ENCODE measurements at regions not wholly inside any gene's neighbourhood (a gene's known extent, or its start where the extent isn't known, plus 50 kb on each side); places are given as distances from the start of the nearest gene placed in this dataset.
"Not testable (repeated sequence)": the region's sequence is repeated elsewhere in the genome, so short reads cannot be mapped to it uniquely, and the experiment has no call there.

DNA sequence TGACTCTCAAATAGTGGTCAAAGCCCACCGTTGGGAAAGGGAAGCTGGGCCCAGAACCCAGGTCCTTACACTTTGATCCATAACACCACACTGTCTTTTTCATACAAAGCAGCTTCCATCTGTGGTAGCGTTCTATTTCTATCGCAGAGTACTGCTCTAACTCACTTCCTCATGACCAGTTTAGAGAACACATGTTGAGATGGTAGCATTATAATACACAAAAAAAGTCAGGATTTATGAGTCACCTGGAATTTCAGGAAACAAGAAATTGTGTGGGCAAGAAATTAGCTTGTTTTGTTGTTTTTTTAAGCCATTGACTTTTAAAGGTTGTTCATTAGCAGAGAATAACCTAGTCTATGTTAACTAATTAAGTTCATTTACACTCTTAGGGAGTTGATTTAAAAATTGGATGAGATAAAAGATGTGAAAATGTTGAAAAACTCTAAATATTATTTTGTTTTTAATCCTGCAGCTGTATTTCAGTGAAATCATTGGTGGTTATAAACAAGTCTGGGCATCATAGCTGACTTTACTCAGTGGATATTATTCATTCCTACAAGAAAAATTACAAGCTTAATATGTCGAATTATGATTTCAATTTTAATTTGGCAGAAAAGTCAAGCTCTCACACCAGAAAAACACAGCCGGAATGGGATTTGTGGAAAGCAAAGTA is 1011.1 kb upstream of the HS3ST1 start:
- no peak for DNase-seq
- H3F3A ChIP-seq (replicated peaks; ENCODE audit: insufficient read depth): no peaks in the 10 kb centered on the region
- 40% methylated on average over 5 of the region's 5 CpGs for WGBS (ENCODE audit: low lambda C conversion rate)

GRCh38 chr4:12431259-12431658 is 1002.6 kb upstream of the HS3ST1 start:
- H3K4me3 ChIP-seq (ENCODE audit: low read depth in 2 of 2, low read length in 1 of 2); H3K9me3 ChIP-seq; H3K9me2 ChIP-seq; H4K20me1 ChIP-seq (ENCODE audit: insufficient read depth); DNase-seq; H3K79me2 ChIP-seq (ENCODE audit: insufficient read depth); H3K27ac ChIP-seq (ENCODE audit: low read depth in 2 of 2, low read length in 1 of 2); H3K4me2 ChIP-seq; H3K27me3 ChIP-seq (ENCODE audit: insufficient read depth); H3K36me3 ChIP-seq (replicated peaks in 1 of 2; ENCODE audit: control insufficient read depth in 1 of 2, insufficient read depth in 2 of 2, low read length in 1 of 2); POLR2A ChIA-PET; H3F3A ChIP-seq (replicated peaks; ENCODE audit: insufficient read depth); H3K4me1 ChIP-seq (ENCODE audit: control insufficient read depth in 1 of 2, insufficient read depth in 2 of 2, low read depth in 1 of 2, low read length in 1 of 2); H2AFZ ChIP-seq (ENCODE audit: low read depth); H3K9ac ChIP-seq: not testable (repeated sequence)
- WGBS (ENCODE audit: low lambda C conversion rate): 49% methylated on average over 7 of the region's 7 CpGs
- CTCF ChIA-PET: interaction anchor here (0.6 kb wide), 1 partner anchor 918 kb away, joined by 3 read pairs; no protein-coding TSS in a partner anchor

More for the DNA sequence above, 1011.1 kb upstream of the HS3ST1 start:
- ChIA-PET CTCF (no interaction called here), POLR2A (no interaction called here)
- Histone ChIP-seq H3K27me3 (ENCODE audit: insufficient read depth) (no peaks in the 10 kb centered on the region), H3K79me2 (ENCODE audit: insufficient read depth) (no peaks in the 10 kb centered on the region), H3K4me3 (ENCODE audit: low read depth in 2 of 2, low read length in 1 of 2) (no peak overlapping the region), H4K20me1 (ENCODE audit: insufficient read depth) (no peaks in the 10 kb centered on the region), H3K9ac (no peak overlapping the region), H2AFZ (ENCODE audit: low read depth) (no peak overlapping the region), H3K9me2 (no peaks in the 10 kb centered on the region), H3K4me2 (no peak overlapping the region), H3K4me1 (ENCODE audit: control insufficient read depth in 1 of 2, insufficient read depth in 2 of 2, low read depth in 1 of 2, low read length in 1 of 2) (no peaks in the 10 kb centered on the region; a peak in 1 of 4 replicates), H3K27ac (ENCODE audit: low read depth in 2 of 2, low read length in 1 of 2) (peak overlapping the region in 1 of 2 experiments; percentile 53; a peak in 2 of 4 replicates), H3K36me3 (replicated peaks in 1 of 2; ENCODE audit: control insufficient read depth in 1 of 2, insufficient read depth in 2 of 2, low read length in 1 of 2) (no peaks in the 10 kb centered on the region), H3K9me3 (no peaks in the 10 kb centered on the region)
- TF ChIP-seq CHD2 (IDR thresholded peaks at IDR 0.05; ENCODE audit: low read length, partially characterized antibody): no peak
- TF ChIP-seq, protein P1, sequence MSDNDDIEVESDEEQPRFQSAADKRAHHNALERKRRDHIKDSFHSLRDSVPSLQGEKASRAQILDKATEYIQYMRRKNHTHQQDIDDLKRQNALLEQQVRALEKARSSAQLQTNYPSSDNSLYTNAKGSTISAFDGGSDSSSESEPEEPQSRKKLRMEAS (IDR thresholded peaks at IDR 0.05; ENCODE audit: low read depth): no peak
- TF ChIP-seq SIN3A (IDR thresholded peaks at IDR 0.05; ENCODE audit: borderline replicate concordance, low read depth, low read length): no peak
- TF ChIP-seq, protein P2, sequence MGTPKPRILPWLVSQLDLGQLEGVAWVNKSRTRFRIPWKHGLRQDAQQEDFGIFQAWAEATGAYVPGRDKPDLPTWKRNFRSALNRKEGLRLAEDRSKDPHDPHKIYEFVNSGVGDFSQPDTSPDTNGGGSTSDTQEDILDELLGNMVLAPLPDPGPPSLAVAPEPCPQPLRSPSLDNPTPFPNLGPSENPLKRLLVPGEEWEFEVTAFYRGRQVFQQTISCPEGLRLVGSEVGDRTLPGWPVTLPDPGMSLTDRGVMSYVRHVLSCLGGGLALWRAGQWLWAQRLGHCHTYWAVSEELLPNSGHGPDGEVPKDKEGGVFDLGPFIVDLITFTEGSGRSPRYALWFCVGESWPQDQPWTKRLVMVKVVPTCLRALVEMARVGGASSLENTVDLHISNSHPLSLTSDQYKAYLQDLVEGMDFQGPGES (IDR thresholded peaks at IDR 0.05; ENCODE audit: low read depth, low read length): no peak
- TF ChIP-seq RAD21 (IDR thresholded peaks at IDR 0.05; ENCODE audit: low read length): no peak
- TF ChIP-seq ELF1 (IDR thresholded peaks at IDR 0.05): no peak
- TF ChIP-seq FOXM1 (IDR thresholded peaks at IDR 0.05; ENCODE audit: low read depth): no peak

- no peak overlapping the region for H3K4me2 ChIP-seq
- H3K27me3 ChIP-seq (ENCODE audit: insufficient read depth): no peaks in the 10 kb centered on the region
- no peaks in the 10 kb centered on the region for H4K20me1 ChIP-seq (ENCODE audit: insufficient read depth)
- ChIA-PET POLR2A (no interaction called here), CTCF (no interaction called here)
- H2AFZ ChIP-seq (ENCODE audit: low read depth): no peak overlapping the region
- TF ChIP-seq GABPA (IDR thresholded peaks at IDR 0.05; ENCODE audit: low read depth) (no peak), POLR2AphosphoS5 (IDR thresholded peaks at IDR 0.05; ENCODE audit: low read depth, low read length) (no peak), EP300 (IDR thresholded peaks at IDR 0.05; ENCODE audit: borderline replicate concordance in 1 of 2, low read depth in 1 of 2, low read length in 1 of 2) (no peak), FOXJ3 (CRISPR knock-in tag; IDR thresholded peaks at IDR 0.05) (no peak), TAF1 (IDR thresholded peaks at IDR 0.05; ENCODE audit: borderline replicate concordance, low read depth, low read length) (no peak)
- no peaks in the 10 kb centered on the region for H3F3A ChIP-seq (replicated peaks; ENCODE audit: insufficient read depth)
- no peaks in the 10 kb centered on the region for H3K36me3 ChIP-seq (replicated peaks in 1 of 2; ENCODE audit: control insufficient read depth in 1 of 2, insufficient read depth in 2 of 2, low read length in 1 of 2)
- H3K9ac ChIP-seq: no peak overlapping the region
- no peak overlapping the region for H3K27ac ChIP-seq (ENCODE audit: low read depth in 2 of 2, low read length in 1 of 2)
- 0 out of 2 replicates have a peak, but pooled peaks cover 3% of the 10 kb centered on the region for H3K9me3 ChIP-seq
- no peak for DNase-seq
- H3K79me2 ChIP-seq (ENCODE audit: insufficient read depth): no peaks in the 10 kb centered on the region
- 51% methylated on average over 5 of the region's 5 CpGs for WGBS (ENCODE audit: low lambda C conversion rate)
- no peaks in the 10 kb centered on the region for H3K9me2 ChIP-seq
- no peaks in the 10 kb centered on the region; a peak in 1 of 4 replicates for H3K4me1 ChIP-seq (ENCODE audit: control insufficient read depth in 1 of 2, insufficient read depth in 2 of 2, low read depth in 1 of 2, low read length in 1 of 2)
- no peak overlapping the region for H3K4me3 ChIP-seq (ENCODE audit: low read depth in 2 of 2, low read length in 1 of 2)
Measured at GRCh38 chr4:12421364-12421763, 992.7 kb upstream of the HS3ST1 start.
